ENCODE measurements at regions not wholly inside any gene's neighbourhood (a gene's known extent, or its start where the extent isn't known, plus 50 kb on each side); places are given as distances from the start of the nearest gene placed in this dataset.

DNA sequence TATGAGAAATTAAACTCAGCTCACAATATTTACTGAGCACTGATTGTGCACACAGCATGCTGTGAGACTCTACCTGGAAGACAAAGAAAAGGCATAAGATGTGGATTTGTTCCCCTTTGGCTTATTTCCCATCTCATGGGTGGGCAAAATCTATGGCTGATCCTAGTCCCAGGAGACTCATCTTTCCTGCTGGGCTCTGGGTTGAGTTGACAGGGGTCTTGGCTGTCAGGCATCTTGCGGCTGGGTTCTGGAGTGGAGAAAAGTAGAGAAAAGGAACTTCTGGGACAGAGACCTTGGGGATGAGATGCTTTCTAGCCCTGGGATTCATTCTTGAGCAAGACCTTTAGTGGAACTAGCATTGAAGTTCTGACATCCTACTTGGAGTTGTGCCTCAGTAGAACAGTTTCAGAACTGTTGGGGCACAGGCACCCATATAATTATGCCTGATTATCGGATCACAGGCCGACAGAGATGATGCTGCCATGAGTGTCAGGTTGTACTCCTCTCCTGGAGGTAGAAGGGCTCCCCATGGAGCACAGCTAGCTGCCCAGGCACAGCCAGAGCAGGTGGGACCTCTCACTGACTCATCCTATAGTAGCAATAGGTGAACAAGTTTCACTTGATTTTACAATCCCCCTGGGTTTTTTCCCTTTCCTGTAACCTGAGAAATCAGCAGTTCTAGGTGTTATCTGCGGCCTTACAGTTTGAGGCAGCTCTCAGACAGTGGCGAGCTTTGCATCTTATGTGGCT is 260.9 kb downstream of the CYRIA start:
- no peak overlapping the region for H3K4me3 ChIP-seq (ENCODE audit: control insufficient read depth, low read depth, low read length)

GRCh38 chr2:16404146-16404545 is 261.5 kb downstream of the CYRIA start:
- no peak for DNase-seq (ENCODE audit: low read depth)
- TF ChIP-seq, protein P1, sequence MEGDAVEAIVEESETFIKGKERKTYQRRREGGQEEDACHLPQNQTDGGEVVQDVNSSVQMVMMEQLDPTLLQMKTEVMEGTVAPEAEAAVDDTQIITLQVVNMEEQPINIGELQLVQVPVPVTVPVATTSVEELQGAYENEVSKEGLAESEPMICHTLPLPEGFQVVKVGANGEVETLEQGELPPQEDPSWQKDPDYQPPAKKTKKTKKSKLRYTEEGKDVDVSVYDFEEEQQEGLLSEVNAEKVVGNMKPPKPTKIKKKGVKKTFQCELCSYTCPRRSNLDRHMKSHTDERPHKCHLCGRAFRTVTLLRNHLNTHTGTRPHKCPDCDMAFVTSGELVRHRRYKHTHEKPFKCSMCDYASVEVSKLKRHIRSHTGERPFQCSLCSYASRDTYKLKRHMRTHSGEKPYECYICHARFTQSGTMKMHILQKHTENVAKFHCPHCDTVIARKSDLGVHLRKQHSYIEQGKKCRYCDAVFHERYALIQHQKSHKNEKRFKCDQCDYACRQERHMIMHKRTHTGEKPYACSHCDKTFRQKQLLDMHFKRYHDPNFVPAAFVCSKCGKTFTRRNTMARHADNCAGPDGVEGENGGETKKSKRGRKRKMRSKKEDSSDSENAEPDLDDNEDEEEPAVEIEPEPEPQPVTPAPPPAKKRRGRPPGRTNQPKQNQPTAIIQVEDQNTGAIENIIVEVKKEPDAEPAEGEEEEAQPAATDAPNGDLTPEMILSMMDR (conservative IDR thresholded peaks at IDR 0.05; ENCODE audit: control insufficient read depth, insufficient read depth, low read depth, low read length) = no peak
- no peak overlapping the region for H3K4me3 ChIP-seq (ENCODE audit: control insufficient read depth, low read depth, low read length)

More for the DNA sequence above, 260.9 kb downstream of the CYRIA start:
- TF ChIP-seq, protein P1 (conservative IDR thresholded peaks at IDR 0.05; ENCODE audit: control insufficient read depth, insufficient read depth, low read depth, low read length) = no peak
- DNase-seq (ENCODE audit: low read depth) = no peak

GRCh38 chr2:16402891-16403290 is 262.7 kb downstream of the CYRIA start:
- TF ChIP-seq, protein P1 (conservative IDR thresholded peaks at IDR 0.05; ENCODE audit: control insufficient read depth, insufficient read depth, low read depth, low read length) = no peak
- DNase-seq (ENCODE audit: low read depth) = no peak
- H3K4me3 ChIP-seq (ENCODE audit: control insufficient read depth, low read depth, low read length) = no peak overlapping the region

GRCh38 chr2:16401761-16402300 is 263.8 kb downstream of the CYRIA start:
- TF ChIP-seq, protein P1 (conservative IDR thresholded peaks at IDR 0.05; ENCODE audit: control insufficient read depth, insufficient read depth, low read depth, low read length) = no peak
- no peak for DNase-seq (ENCODE audit: low read depth)

DNA sequence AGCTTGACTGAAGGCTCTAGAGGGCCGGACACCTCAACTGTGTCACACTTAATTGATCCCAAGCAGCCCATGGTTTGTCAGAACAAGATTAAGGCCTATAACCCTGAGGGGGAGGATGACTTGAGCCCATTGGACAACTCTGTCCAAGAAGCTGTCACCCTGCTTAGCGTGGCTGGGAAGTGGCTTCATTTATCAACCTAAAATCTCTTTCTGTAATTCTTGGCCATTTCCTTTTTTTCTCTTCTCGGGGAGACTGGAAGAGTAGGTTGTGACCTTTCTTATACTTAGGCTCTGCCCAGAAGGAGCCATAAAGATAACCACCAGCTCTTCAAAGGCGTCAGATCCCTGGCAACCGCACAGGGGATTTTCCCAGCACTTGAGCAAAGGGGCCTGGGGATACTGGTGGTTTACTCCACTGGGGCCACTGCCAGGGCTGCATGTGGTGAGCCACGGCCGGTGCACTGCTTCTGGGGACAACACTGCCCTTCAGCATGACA is 265.5 kb downstream of the CYRIA start:
- no peak for DNase-seq (ENCODE audit: low read depth)
- TF ChIP-seq, protein P1 (conservative IDR thresholded peaks at IDR 0.05; ENCODE audit: control insufficient read depth, insufficient read depth, low read depth, low read length) = no peak
- no peak overlapping the region for H3K4me3 ChIP-seq (ENCODE audit: control insufficient read depth, low read depth, low read length)

More at GRCh38 chr2:16401761-16402300, 263.8 kb downstream of the CYRIA start:
- H3K4me3 ChIP-seq (ENCODE audit: control insufficient read depth, low read depth, low read length) = no peak overlapping the region

DNA sequence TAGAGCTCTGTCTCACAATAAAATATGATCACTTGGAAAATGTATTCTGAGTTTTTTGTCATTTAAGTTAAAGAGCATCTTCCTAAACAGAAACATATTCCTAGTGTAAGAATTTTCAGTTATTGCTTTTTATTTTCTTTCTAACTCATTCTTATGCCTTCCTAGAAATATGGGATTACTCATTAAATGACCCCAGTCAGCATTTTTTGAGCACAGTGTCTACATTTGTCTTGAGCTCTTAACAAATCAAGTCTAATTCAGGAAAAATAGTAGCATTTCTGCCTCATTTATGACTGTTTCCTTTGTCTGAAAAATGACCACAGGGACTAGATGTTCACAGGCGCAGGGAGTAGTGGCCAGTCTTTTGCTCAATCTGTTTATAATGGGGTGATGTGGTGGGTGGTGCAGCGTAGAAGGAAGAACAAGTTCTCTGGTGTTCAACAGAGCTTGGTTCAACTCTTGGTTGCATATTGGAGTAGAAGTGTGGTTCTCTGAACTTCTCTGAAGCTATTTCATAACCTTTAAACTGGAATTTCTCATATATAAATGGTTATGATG is 267.1 kb downstream of the CYRIA start:
- TF ChIP-seq, protein P1 (conservative IDR thresholded peaks at IDR 0.05; ENCODE audit: control insufficient read depth, insufficient read depth, low read depth, low read length) = no peak
- H3K4me3 ChIP-seq (ENCODE audit: control insufficient read depth, low read depth, low read length) = no peak overlapping the region
- DNase-seq (ENCODE audit: low read depth) = no peak
